ENCODE measurements at regions not wholly inside any gene's neighbourhood (a gene's known extent, or its start where the extent isn't known, plus 50 kb on each side); places are given as distances from the start of the nearest gene placed in this dataset.
"Not testable (repeated sequence)": the region's sequence is repeated elsewhere in the genome, so short reads cannot be mapped to it uniquely, and the experiment has no call there.

GRCh38 chr21:33139084-33139483 lies 69.1 kb downstream of the OLIG1 start:
- H3K27ac Mint-ChIP-seq: no peak overlapping the region
- H3K36me3 Mint-ChIP-seq: no peaks in the 10 kb centered on the region
- CTCF ChIA-PET: no interaction called here
- H3K4me1 Mint-ChIP-seq: peaks cover 10% of the 10 kb centered on the region
- peaks cover 18% of the 10 kb centered on the region for H3K27me3 Mint-ChIP-seq
- H3K9me3 Mint-ChIP-seq: no peaks in the 10 kb centered on the region
- no peak for DNase-seq
- H3K4me3 Mint-ChIP-seq: no peak overlapping the region

GRCh38 chr21:33140288-33140687 lies 70.3 kb downstream of the OLIG1 start:
- Mint-ChIP-seq H3K36me3 (no peaks in the 10 kb centered on the region), H3K27ac (no peak overlapping the region), H3K9me3 (no peaks in the 10 kb centered on the region), H3K27me3 (peaks cover 23% of the 10 kb centered on the region), H3K4me3 (no peak overlapping the region), H3K4me1 (peaks cover 10% of the 10 kb centered on the region)
- CTCF ChIA-PET: no interaction called here
- no peak for DNase-seq

GRCh38 chr21:33146467-33146866 lies 76.5 kb downstream of the OLIG1 start:
- Mint-ChIP-seq H3K4me1 (no peaks in the 10 kb centered on the region), H3K4me3 (no peak overlapping the region), H3K9me3 (no peaks in the 10 kb centered on the region), H3K27ac (no peak overlapping the region), H3K36me3 (no peaks in the 10 kb centered on the region), H3K27me3 (peaks cover 40% of the 10 kb centered on the region)
- CTCF ChIA-PET: interaction anchor here (0.8 kb wide), 1 partner anchor 206 kb away, joined by 3 read pairs; no protein-coding TSS in a partner anchor
- no peak for DNase-seq

GRCh38 chr21:33149181-33149580 lies 79.2 kb downstream of the OLIG1 start:
- CTCF ChIA-PET: no interaction called here
- no peak for DNase-seq
- Mint-ChIP-seq H3K4me1 (peaks cover 6% of the 10 kb centered on the region), H3K36me3 (no peaks in the 10 kb centered on the region), H3K9me3 (no peaks in the 10 kb centered on the region), H3K27ac (no peak overlapping the region), H3K27me3 (peaks cover 64% of the 10 kb centered on the region), H3K4me3 (no peak overlapping the region)

GRCh38 chr21:33150968-33151367 lies 78.8 kb upstream of the IFNAR2 start:
- H3K9me3 Mint-ChIP-seq, H3K4me1 Mint-ChIP-seq, DNase-seq, H3K27ac Mint-ChIP-seq, CTCF ChIA-PET, H3K4me3 Mint-ChIP-seq, H3K36me3 Mint-ChIP-seq: not testable (repeated sequence)
- peaks cover 62% of the 10 kb centered on the region for H3K27me3 Mint-ChIP-seq

GRCh38 chr21:33151941-33152731 lies 77.6 kb upstream of the IFNAR2 start:
- H3K36me3 Mint-ChIP-seq: no peaks in the 10 kb centered on the region
- no peaks in the 10 kb centered on the region for H3K9me3 Mint-ChIP-seq
- peaks cover 6% of the 10 kb centered on the region for H3K4me1 Mint-ChIP-seq
- H3K4me3 Mint-ChIP-seq: no peak overlapping the region
- CTCF ChIA-PET: interaction anchor here (1.1 kb wide), 1 partner anchor 25 kb away, joined by 5 read pairs; no protein-coding TSS in a partner anchor
- no peak overlapping the region for H3K27ac Mint-ChIP-seq
- H3K27me3 Mint-ChIP-seq: peaks cover 52% of the 10 kb centered on the region
- no peak for DNase-seq

GRCh38 chr21:33152732-33153130 lies 77.0 kb upstream of the IFNAR2 start:
- no peak for DNase-seq
- peaks cover 6% of the 10 kb centered on the region for H3K4me1 Mint-ChIP-seq
- no peaks in the 10 kb centered on the region for H3K9me3 Mint-ChIP-seq
- peaks cover 56% of the 10 kb centered on the region for H3K27me3 Mint-ChIP-seq
- CTCF ChIA-PET: interaction anchor here (1.1 kb wide), 1 partner anchor 26 kb away, joined by 5 read pairs; no protein-coding TSS in a partner anchor
- H3K36me3 Mint-ChIP-seq: no peaks in the 10 kb centered on the region
- no peak overlapping the region for H3K27ac Mint-ChIP-seq
- H3K4me3 Mint-ChIP-seq: no peak overlapping the region

GRCh38 chr21:33155005-33155404 lies 74.7 kb upstream of the IFNAR2 start:
- H3K27me3 Mint-ChIP-seq: peaks cover 63% of the 10 kb centered on the region
- peaks cover 11% of the 10 kb centered on the region for H3K9me3 Mint-ChIP-seq
- H3K4me3 Mint-ChIP-seq: no peak overlapping the region
- DNase-seq: no peak
- CTCF ChIA-PET: no interaction called here
- peaks cover 6% of the 10 kb centered on the region for H3K4me1 Mint-ChIP-seq
- H3K36me3 Mint-ChIP-seq: no peaks in the 10 kb centered on the region
- no peak overlapping the region for H3K27ac Mint-ChIP-seq

- peaks cover 11% of the 10 kb centered on the region for H3K9me3 Mint-ChIP-seq
- no peak for DNase-seq
- peaks cover 6% of the 10 kb centered on the region for H3K4me1 Mint-ChIP-seq
- H3K27ac Mint-ChIP-seq: no peak overlapping the region
- CTCF ChIA-PET: no interaction called here
- no peak overlapping the region for H3K4me3 Mint-ChIP-seq
- no peaks in the 10 kb centered on the region for H3K36me3 Mint-ChIP-seq
- peaks cover 63% of the 10 kb centered on the region for H3K27me3 Mint-ChIP-seq
Observed at GRCh38 chr21:33155422-33155821, 74.3 kb upstream of the IFNAR2 start.

- CTCF ChIA-PET: interaction anchor here (2.1 kb wide), 1 partner anchor 39 kb away, joined by 7 read pairs; no protein-coding TSS in a partner anchor
- peaks cover 11% of the 10 kb centered on the region for H3K9me3 Mint-ChIP-seq
- H3K27me3 Mint-ChIP-seq: peaks cover 57% of the 10 kb centered on the region
Observed at GRCh38 chr21:33157303-33157702, 72.4 kb upstream of the IFNAR2 start.

GRCh38 chr21:33158654-33159053 lies 71.1 kb upstream of the IFNAR2 start:
- no peaks in the 10 kb centered on the region for H3K36me3 Mint-ChIP-seq
- CTCF ChIA-PET: interaction anchor here (2.1 kb wide), 1 partner anchor 38 kb away, joined by 7 read pairs; no protein-coding TSS in a partner anchor
- H3K9me3 Mint-ChIP-seq: peaks cover 11% of the 10 kb centered on the region
- H3K4me1 Mint-ChIP-seq: no peaks in the 10 kb centered on the region
- no peak overlapping the region for H3K27ac Mint-ChIP-seq
- no peak for DNase-seq
- H3K27me3 Mint-ChIP-seq: peaks cover 51% of the 10 kb centered on the region
- no peak overlapping the region for H3K4me3 Mint-ChIP-seq

More at GRCh38 chr21:33157303-33157702, 72.4 kb upstream of the IFNAR2 start:
- Mint-ChIP-seq H3K4me1 (peaks cover under 1% of the 10 kb centered on the region), H3K4me3 (no peak overlapping the region), H3K27ac (no peak overlapping the region), H3K36me3 (no peaks in the 10 kb centered on the region)
- DNase-seq: no peak

GRCh38 chr21:33162436-33162951 lies 67.2 kb upstream of the IFNAR2 start:
- CTCF ChIA-PET: no interaction called here
- Mint-ChIP-seq H3K4me1 (no peaks in the 10 kb centered on the region), H3K27ac (no peak overlapping the region), H3K9me3 (peaks cover 11% of the 10 kb centered on the region), H3K36me3 (no peaks in the 10 kb centered on the region), H3K27me3 (peaks cover 53% of the 10 kb centered on the region), H3K4me3 (no peak overlapping the region)
- DNase-seq: no peak

- CTCF ChIA-PET: no interaction called here
- H3K27ac Mint-ChIP-seq: no peak overlapping the region
- no peaks in the 10 kb centered on the region for H3K36me3 Mint-ChIP-seq
- no peaks in the 10 kb centered on the region for H3K9me3 Mint-ChIP-seq
- no peak for DNase-seq
- H3K4me1 Mint-ChIP-seq: no peaks in the 10 kb centered on the region
- H3K27me3 Mint-ChIP-seq: peaks cover 54% of the 10 kb centered on the region
- H3K4me3 Mint-ChIP-seq: no peak overlapping the region
Observed at GRCh38 chr21:33168886-33169285, 60.9 kb upstream of the IFNAR2 start.

- Mint-ChIP-seq H3K27ac (no peak overlapping the region), H3K27me3 (peaks cover 50% of the 10 kb centered on the region), H3K4me3 (no peak overlapping the region), H3K36me3 (no peaks in the 10 kb centered on the region), H3K9me3 (no peaks in the 10 kb centered on the region), H3K4me1 (no peaks in the 10 kb centered on the region)
- DNase-seq: no peak
- CTCF ChIA-PET: no interaction called here
Observed at GRCh38 chr21:33169359-33169758, 60.4 kb upstream of the IFNAR2 start.

- Mint-ChIP-seq H3K4me1 (no peaks in the 10 kb centered on the region), H3K27ac (no peak overlapping the region), H3K9me3 (no peaks in the 10 kb centered on the region), H3K4me3 (no peak overlapping the region), H3K36me3 (no peaks in the 10 kb centered on the region), H3K27me3 (peaks cover 47% of the 10 kb centered on the region)
- no peak for DNase-seq
- CTCF ChIA-PET: no interaction called here
Observed at GRCh38 chr21:33171616-33172169, 58.0 kb upstream of the IFNAR2 start.

Measured in activated naive CD4-positive, alpha-beta T cell treated with anti-CD3 and anti-CD28 coated beads, Interleukin-2, amount 10 ng/mL, durations not matched to agents 7 days and 5 days (primary cell).